Hepatocyte (in vitro differentiated cells): ENCODE measurements at regions not wholly inside any gene's neighbourhood (a gene's known extent, or its start where the extent isn't known, plus 50 kb on each side); places are given as distances from the start of the nearest gene placed in this dataset.

Experiments
- DNase-seq: peaks from one replicate; pipeline ENCODE4 v3.0.0-alpha.2; 2016; ENCODE audit warnings: low spot score
- H2AFZ ChIP-seq: fragments of 200-600 bp; sonication (generic); 2 replicates; pipeline ENCODE4 v1.6.0; 2016; ENCODE audit warnings: antibody characterized with exemption, mild to moderate bottlenecking
- H3K27ac ChIP-seq: fragments of 200-600 bp; sonication (generic); 2 replicates; pipeline ENCODE4 v1.5.1; 2016; ENCODE audit warnings: mild to moderate bottlenecking
- H3K27me3 ChIP-seq: fragments of 200-600 bp; sonication (generic); 2 replicates; pipeline ENCODE4 v1.6.1; 2016
- H3K36me3 ChIP-seq: fragments of 200-600 bp; sonication (generic); replicated peaks from 2 replicates; pipeline ENCODE4 v1.5.1; 2016; ENCODE audit warnings: low read depth; ENCODE audit not compliant: insufficient read depth
- H3K4me1 ChIP-seq: fragments of 200-600 bp; sonication (generic); 2 replicates; pipeline ENCODE4 v1.5.1; 2016; ENCODE audit warnings: mild to moderate bottlenecking, moderate library complexity; ENCODE audit not compliant: insufficient read depth
- H3K4me2 ChIP-seq: fragments of 200-600 bp; sonication (generic); 2 replicates; pipeline ENCODE4 v1.6.0; 2016
- H3K4me3 ChIP-seq: fragments of 200-600 bp; sonication (generic); 2 replicates; pipeline ENCODE4 v1.5.1; 2016; ENCODE audit warnings: mild to moderate bottlenecking
- H3K79me2 ChIP-seq: fragments of 200-600 bp; sonication (generic); 2 replicates; pipeline ENCODE4 v1.6.0; 2017; ENCODE audit warnings: mild to moderate bottlenecking
- H3K9me2 ChIP-seq: fragments of 200-600 bp; sonication (generic); replicated peaks from 2 replicates; pipeline ENCODE4 v1.6.0; 2017; ENCODE audit warnings: mild to moderate bottlenecking; ENCODE audit not compliant: insufficient read depth
- H3K9me3 ChIP-seq: fragments of 200-600 bp; sonication (generic); 2 replicates; pipeline ENCODE4 v1.5.1; 2016; ENCODE audit warnings: low read depth, mild to moderate bottlenecking
- H4K20me1 ChIP-seq: fragments of 200-600 bp; sonication (generic); 2 replicates; pipeline ENCODE4 v1.6.0; 2016; ENCODE audit warnings: mild to moderate bottlenecking; ENCODE audit not compliant: insufficient read depth, poor library complexity, severe bottlenecking
- EZH2 ChIP-seq: fragments of 200-600 bp; sonication (generic); IDR thresholded peaks from 2 replicates; pipeline ENCODE4 v1.6.1; 2016; ENCODE audit warnings: antibody characterized with exemption, mild to moderate bottlenecking, borderline replicate concordance
- EZH2phosphoT487 ChIP-seq: fragments of 200-600 bp; sonication (generic); IDR thresholded peaks from one replicate; pipeline ENCODE4 v1.6.1; 2018; ENCODE audit warnings: antibody characterized with exemption, mild to moderate bottlenecking, low read depth, moderate library complexity; ENCODE audit not compliant: unreplicated experiment, severe bottlenecking
- WGBS: methylation state at CpG from one replicate; pipeline ENCODE4 v1.1.6; 2016; ENCODE audit warnings: low lambda C conversion rate; ENCODE audit errors: missing lambda C conversion rate; 5-methylcytosine and 5-hydroxymethylcytosine counted together
- TF ChIP-seq, protein P1 (sequence below): fragments of 200-600 bp; sonication (generic); IDR thresholded peaks from 2 replicates; pipeline ENCODE4 v1.5.1; 2016; ENCODE audit warnings: antibody characterized with exemption, mild to moderate bottlenecking; ENCODE audit not compliant: poor library complexity

DNA sequence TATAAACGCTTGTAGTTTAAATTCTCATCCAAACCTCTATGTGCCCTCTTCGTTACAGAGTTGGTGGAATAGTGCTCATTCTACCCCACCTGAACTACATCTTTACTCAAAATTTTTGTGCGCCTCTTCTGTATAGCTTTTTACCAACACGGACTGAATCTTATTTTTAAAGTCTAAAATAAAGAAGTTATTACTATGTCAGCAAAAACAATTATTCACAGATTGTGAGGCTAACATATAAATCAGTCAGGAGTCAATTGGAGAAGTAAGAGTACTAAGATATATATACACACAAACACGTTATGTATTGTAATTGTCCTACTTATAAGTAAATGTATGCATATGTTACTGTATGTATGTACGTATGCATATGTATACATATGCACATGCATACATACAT lies 274.9 kb upstream of the ADGRL4 start:
- no peak for DNase-seq
- Histone ChIP-seq H3K4me2 (no peak overlapping the region), H3K27ac (no peak overlapping the region), H3K36me3 (no peaks in the 10 kb centered on the region), H3K4me3 (no peak overlapping the region), H3K4me1 (no peaks in the 10 kb centered on the region), H3K79me2 (no peaks in the 10 kb centered on the region), H2AFZ (no peak overlapping the region), H4K20me1 (no peaks in the 10 kb centered on the region), H3K9me2 (no peaks in the 10 kb centered on the region), H3K9me3 (no peaks in the 10 kb centered on the region), H3K27me3 (no peaks in the 10 kb centered on the region)
- TF ChIP-seq, protein P1, sequence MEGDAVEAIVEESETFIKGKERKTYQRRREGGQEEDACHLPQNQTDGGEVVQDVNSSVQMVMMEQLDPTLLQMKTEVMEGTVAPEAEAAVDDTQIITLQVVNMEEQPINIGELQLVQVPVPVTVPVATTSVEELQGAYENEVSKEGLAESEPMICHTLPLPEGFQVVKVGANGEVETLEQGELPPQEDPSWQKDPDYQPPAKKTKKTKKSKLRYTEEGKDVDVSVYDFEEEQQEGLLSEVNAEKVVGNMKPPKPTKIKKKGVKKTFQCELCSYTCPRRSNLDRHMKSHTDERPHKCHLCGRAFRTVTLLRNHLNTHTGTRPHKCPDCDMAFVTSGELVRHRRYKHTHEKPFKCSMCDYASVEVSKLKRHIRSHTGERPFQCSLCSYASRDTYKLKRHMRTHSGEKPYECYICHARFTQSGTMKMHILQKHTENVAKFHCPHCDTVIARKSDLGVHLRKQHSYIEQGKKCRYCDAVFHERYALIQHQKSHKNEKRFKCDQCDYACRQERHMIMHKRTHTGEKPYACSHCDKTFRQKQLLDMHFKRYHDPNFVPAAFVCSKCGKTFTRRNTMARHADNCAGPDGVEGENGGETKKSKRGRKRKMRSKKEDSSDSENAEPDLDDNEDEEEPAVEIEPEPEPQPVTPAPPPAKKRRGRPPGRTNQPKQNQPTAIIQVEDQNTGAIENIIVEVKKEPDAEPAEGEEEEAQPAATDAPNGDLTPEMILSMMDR: no peak
- no peak for TF ChIP-seq EZH2
- TF ChIP-seq EZH2phosphoT487: no peak
- 81% methylated on average over 6 of the region's 6 CpGs for WGBS

DNA sequence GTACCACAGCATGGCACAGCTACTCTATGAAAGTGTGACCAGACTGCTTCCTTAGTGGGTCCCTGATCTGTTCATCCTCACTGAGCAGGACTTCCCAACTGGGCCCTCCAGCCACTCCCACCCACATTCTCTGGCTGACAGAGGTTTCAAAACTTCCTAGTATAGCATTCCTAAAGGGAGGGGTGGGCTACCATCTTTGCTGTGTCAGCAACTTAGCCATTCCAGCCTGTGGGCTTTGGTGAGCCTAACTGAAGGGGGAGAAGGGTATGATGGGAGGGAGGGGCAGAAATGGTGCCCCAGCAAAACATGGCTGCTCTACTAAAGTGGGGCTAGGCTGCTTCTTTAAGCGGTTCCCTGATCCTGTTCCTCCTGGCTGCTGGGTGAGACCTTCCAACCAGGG lies 265.2 kb upstream of the ADGRL4 start:
- DNase-seq: no peak
- Histone ChIP-seq H3K36me3 (no peaks in the 10 kb centered on the region), H3K4me2 (no peak overlapping the region), H3K9me3 (no peaks in the 10 kb centered on the region), H2AFZ (no peak overlapping the region), H3K4me1 (no peaks in the 10 kb centered on the region), H3K79me2 (no peaks in the 10 kb centered on the region), H3K27me3 (no peaks in the 10 kb centered on the region), H3K4me3 (no peak overlapping the region), H4K20me1 (no peaks in the 10 kb centered on the region), H3K27ac (no peak overlapping the region), H3K9me2 (no peaks in the 10 kb centered on the region)
- WGBS: 100% methylated on average over 1 of the region's 1 CpG
- TF ChIP-seq EZH2: no peak
- TF ChIP-seq, protein P1: no peak
- TF ChIP-seq EZH2phosphoT487: no peak

DNA sequence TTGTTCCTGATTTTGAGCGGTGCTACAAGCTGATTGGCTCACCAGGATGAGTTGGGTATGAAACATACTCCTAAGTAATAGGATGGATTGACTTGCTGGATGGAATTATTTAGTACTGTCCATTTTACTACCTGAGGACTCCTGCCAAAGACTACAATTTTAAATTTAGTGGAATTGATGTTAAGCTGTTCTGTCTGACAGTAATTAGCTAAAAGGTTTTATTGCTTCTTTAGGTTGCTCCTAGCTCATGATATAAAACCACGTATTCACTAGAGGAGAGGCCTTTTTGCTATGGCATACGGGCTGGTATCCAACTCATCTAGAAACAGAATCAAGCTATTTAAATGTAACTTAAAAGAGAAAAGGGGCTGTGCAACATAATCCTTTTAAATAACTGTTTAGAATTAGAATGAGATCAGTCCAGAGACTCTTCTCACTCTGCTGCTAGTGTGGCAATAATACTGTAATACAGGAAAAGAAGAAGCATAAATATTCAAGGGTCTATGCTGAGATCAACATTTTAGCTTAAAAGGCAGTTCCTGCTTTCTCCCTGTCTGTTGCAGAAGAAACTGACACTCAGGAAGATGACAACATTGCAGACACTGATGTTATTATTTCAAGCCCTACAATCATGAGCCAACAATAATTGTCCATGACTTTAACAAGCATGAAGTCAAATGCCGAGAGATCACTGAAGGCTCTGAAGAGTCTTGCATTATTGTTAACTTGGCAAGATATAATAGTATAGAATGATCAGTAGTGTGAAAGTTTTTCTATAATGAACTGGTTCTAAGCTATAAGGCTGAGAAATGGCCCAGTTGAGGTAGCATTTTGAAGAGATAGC lies 258.7 kb upstream of the ADGRL4 start:
- Histone ChIP-seq H3K4me2 (no peak overlapping the region), H3K4me1 (no peaks in the 10 kb centered on the region), H3K9me2 (no peaks in the 10 kb centered on the region), H3K27me3 (no peaks in the 10 kb centered on the region), H3K4me3 (no peak overlapping the region), H3K79me2 (no peaks in the 10 kb centered on the region), H4K20me1 (no peaks in the 10 kb centered on the region), H2AFZ (no peak overlapping the region), H3K27ac (no peak overlapping the region), H3K36me3 (no peaks in the 10 kb centered on the region), H3K9me3 (no peaks in the 10 kb centered on the region)
- no peak for TF ChIP-seq EZH2
- TF ChIP-seq, protein P1: no peak
- TF ChIP-seq EZH2phosphoT487: no peak
- WGBS: 75% methylated on average over 4 of the region's 4 CpGs
- no peak for DNase-seq
